ENCODE measurements at regions not wholly inside any gene's neighbourhood (a gene's known extent, or its start where the extent isn't known, plus 50 kb on each side); places are given as distances from the start of the nearest gene placed in this dataset.
A peak's percentile ranks its signal among the peaks of the same experiment; 100 is the strongest.

DNA sequence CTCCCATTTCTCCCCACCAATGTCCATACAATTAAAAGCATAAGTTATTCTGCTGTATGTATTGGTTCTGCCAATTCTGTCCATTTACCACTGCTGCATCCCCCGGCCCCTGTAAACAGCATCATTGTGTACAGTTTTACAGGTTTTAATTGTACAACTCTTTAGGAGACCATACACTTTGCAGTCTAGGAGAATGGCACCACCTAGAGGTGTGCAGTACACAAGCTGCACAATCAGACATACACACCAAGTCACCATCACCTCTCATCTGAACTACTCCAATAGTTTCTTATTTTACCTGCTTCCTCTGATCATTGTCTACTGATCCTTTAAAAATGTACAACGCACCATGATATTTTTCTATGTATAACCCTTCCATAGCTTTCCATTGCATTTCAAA is 855.9 kb upstream of the KLHL1 start:
- no peak overlapping the region for H3K27ac ChIP-seq

DNA sequence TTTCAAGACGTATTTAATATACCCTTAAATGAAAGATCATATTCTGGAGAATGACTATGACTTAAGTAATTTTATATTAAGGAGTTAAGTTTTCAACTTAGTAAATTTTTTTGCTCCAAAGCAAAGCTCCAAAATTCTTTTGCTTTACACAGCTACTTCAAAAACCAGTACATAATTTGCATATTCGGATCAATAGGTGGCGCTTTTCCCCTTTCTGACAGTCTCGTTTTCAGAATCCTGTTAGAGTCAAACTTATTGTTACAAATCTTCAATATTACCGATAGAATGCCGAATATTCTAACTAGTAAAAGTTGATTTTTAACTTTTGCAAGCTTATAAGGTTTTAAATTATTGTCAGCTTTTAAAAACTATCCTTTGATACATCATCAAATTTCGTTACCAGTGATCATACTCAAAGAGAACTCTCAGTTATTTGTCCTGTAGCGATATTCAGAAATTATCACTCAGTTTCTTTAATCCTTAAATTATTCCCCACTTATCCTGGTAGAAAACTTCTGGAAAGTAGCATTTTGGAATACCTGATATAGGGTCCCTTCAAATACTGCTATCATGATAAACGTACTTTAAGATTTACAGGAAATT is 852.7 kb upstream of the KLHL1 start:
- Histone ChIP-seq H3K36me3 (no peaks in the 10 kb centered on the region), H3K27me3 (no peaks in the 10 kb centered on the region), H3K9me3 (no peaks in the 10 kb centered on the region), H3K27ac (no peak overlapping the region), H3K4me3 (no peak overlapping the region), H3K4me1 (no peaks in the 10 kb centered on the region)
- intact Hi-C loops (cut with DNase I), result loop anchor here in 3 of 10 donors (5.0 to 10.0 kb wide), 3 partner anchors 914 to 924 kb away; no protein-coding TSS in a partner anchor
- 37 to 42% methylated on average over 9 of the region's 9 CpGs for WGBS, 2 donors
- TF ChIP-seq, protein P1, sequence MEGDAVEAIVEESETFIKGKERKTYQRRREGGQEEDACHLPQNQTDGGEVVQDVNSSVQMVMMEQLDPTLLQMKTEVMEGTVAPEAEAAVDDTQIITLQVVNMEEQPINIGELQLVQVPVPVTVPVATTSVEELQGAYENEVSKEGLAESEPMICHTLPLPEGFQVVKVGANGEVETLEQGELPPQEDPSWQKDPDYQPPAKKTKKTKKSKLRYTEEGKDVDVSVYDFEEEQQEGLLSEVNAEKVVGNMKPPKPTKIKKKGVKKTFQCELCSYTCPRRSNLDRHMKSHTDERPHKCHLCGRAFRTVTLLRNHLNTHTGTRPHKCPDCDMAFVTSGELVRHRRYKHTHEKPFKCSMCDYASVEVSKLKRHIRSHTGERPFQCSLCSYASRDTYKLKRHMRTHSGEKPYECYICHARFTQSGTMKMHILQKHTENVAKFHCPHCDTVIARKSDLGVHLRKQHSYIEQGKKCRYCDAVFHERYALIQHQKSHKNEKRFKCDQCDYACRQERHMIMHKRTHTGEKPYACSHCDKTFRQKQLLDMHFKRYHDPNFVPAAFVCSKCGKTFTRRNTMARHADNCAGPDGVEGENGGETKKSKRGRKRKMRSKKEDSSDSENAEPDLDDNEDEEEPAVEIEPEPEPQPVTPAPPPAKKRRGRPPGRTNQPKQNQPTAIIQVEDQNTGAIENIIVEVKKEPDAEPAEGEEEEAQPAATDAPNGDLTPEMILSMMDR (IDR thresholded peaks at IDR 0.05), result peak; percentile 22 to 75 (median 60)
- DNase-seq (no peak), ATAC-seq (no peak)

More for the DNA sequence above, 855.9 kb upstream of the KLHL1 start:
- H3K4me3 ChIP-seq, result no peak overlapping the region
- H3K4me1 ChIP-seq, result no peaks in the 10 kb centered on the region
- no peak for DNase-seq
- H3K27me3 ChIP-seq, result no peaks in the 10 kb centered on the region
- 95 to 98% methylated on average over 2 of the region's 2 CpGs for WGBS, 2 donors
- intact Hi-C loops (cut with DNase I), result loop anchor here in 3 of 10 donors (5.0 to 10.0 kb wide), 3 partner anchors 911 to 921 kb away; no protein-coding TSS in a partner anchor
- H3K9me3 ChIP-seq, result no peaks in the 10 kb centered on the region
- TF ChIP-seq, protein P1 (IDR thresholded peaks at IDR 0.05), result peak in 1 of 9 donors; percentile 9
- ATAC-seq, result no peak
- H3K36me3 ChIP-seq, result no peaks in the 10 kb centered on the region

DNA sequence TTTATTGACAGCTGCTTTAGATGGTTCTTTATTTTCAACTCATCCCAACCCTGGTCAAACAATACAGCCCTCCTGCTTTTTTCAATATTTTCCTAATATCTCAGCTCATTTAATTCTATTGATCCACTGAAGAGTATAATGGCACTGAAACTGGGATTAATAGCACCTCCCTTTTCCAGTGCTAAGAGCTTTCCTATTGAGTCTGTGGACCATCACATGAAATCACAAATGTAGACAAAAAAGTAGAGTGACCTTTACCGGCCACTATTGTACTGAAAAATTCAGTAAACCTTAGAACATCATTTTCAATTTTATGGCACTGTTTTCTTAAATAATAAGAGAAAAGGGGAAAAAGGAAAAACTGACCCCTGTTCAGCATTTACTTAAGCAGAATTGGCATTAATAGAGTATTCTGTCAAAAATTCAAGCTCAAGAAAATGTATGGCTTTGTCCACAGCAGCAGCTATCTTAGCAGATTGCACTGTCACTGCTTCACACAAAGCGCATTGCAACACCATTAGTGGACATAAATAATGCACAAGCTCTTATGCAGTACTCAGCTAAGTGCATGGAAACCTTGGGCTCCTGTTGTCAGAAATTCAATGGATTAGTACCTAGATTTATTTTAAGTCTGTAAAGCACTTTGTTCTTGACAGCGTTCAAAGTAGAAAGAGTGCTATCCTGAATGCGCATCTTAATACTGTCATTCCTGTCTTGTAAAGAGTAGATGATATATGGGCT is 851.0 kb upstream of the KLHL1 start:
- Histone ChIP-seq H3K27ac (no peak overlapping the region), H3K9me3 (no peaks in the 10 kb centered on the region), H3K27me3 (no peaks in the 10 kb centered on the region), H3K4me1 (no peaks in the 10 kb centered on the region), H3K4me3 (no peak overlapping the region), H3K36me3 (no peaks in the 10 kb centered on the region)
- no peak for ATAC-seq
- DNase-seq, result no peak
- WGBS, 2 donors, result 87% methylated on average over 4 of the region's 4 CpGs
- TF ChIP-seq, protein P1 (IDR thresholded peaks at IDR 0.05), result no peak
- intact Hi-C loops (cut with DNase I), result no loop called here

DNA sequence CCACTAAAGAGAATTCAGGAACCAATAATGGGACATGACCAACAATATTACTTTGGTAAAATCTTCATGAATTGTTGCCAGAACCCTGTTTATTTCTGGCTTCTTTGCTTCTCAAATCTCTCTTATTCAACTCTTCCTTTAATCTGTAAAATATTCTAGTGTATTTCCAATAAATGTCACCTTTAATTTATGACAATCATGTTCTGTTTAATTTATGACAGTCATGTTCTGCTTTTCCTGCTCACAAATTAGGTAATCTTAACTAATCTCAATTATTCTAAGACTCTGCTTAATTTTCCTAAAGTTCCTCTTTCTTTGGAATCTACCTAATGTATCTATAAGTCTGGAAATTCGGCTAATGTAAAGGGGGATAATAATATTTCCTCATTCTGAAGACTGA is 847.6 kb upstream of the KLHL1 start:
- no peak for DNase-seq
- intact Hi-C loops (cut with DNase I), result no loop called here
- ATAC-seq, result no peak
- Histone ChIP-seq H3K36me3 (no peaks in the 10 kb centered on the region), H3K27me3 (no peaks in the 10 kb centered on the region), H3K9me3 (no peaks in the 10 kb centered on the region), H3K4me1 (no peaks in the 10 kb centered on the region), H3K27ac (no peak overlapping the region), H3K4me3 (no peak overlapping the region)
- 78 to 88% methylated on average over 1 of the region's 1 CpG for WGBS, 2 donors
- TF ChIP-seq, protein P1 (IDR thresholded peaks at IDR 0.05), result no peak
